ENCODE measurements at regions not wholly inside any gene's neighbourhood (a gene's known extent, or its start where the extent isn't known, plus 50 kb on each side); places are given as distances from the start of the nearest gene placed in this dataset.

DNA sequence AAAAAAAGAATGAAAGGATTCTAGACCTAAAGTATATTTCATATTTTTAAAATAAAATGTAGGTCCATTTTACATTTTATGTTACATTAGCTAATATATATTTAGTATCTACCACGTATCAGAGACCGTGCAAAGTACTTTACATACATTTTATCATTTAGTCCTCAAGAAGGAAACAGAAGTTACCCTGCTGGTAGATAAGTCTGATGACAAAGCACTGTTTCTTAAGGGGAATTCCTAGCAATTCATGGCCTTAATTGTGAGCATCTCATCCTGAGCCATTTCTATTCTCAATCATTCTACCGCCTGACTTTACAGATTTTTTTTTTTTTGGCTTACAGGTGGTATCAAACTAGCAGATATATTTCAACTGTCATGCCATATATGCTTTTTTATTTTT is 367.7 kb downstream of the PRELID2 start:
- Histone ChIP-seq H2AK5ac (ENCODE audit: low read depth, low read length) (no peak overlapping the region), H3K14ac (replicated peaks; ENCODE audit: low read depth, low read length) (no peak overlapping the region), H3K9me1 (ENCODE audit: insufficient read depth, low read length) (no peaks in the 10 kb centered on the region), H3K18ac (ENCODE audit: low read depth, low read length) (no peak overlapping the region), H3K4ac (ENCODE audit: low read depth, low read length) (no peak overlapping the region), H3K4me1 (ENCODE audit: control insufficient read depth, insufficient read depth, low read length) (peaks cover 8% of the 10 kb centered on the region), H2BK5ac (ENCODE audit: low read depth, low read length, poor library complexity, severe bottlenecking) (no peak overlapping the region), H3K23ac (ENCODE audit: low read depth, low read length) (no peak overlapping the region), H3K27me3 (ENCODE audit: control insufficient read depth, insufficient read depth, low read length) (no peaks in the 10 kb centered on the region), H2BK15ac (ENCODE audit: low read depth, low read length) (no peak overlapping the region), H4K91ac (ENCODE audit: insufficient read depth, low read depth, low read length) (no peak overlapping the region), H2AK9ac (replicated peaks; ENCODE audit: low read depth, low read length, poor library complexity) (no peak overlapping the region), H3K79me1 (ENCODE audit: low read depth in 1 of 2, low read length in 2 of 2) (no peaks in the 10 kb centered on the region), H4K20me1 (ENCODE audit: insufficient read depth, low read length) (no peaks in the 10 kb centered on the region), H3K4me2 (ENCODE audit: low read depth, low read length) (no peak overlapping the region), H3K56ac (ENCODE audit: extremely low read depth, insufficient read depth, low read length) (no peak overlapping the region), H3K36me3 (ENCODE audit: control insufficient read depth, insufficient read depth, low read length) (no peaks in the 10 kb centered on the region), H2BK20ac (ENCODE audit: low read depth, low read length) (no peak overlapping the region), H2BK120ac (ENCODE audit: low read depth, low read length) (no peak overlapping the region), H3K27ac (ENCODE audit: insufficient read depth, low read length) (no peak overlapping the region), H4K5ac (ENCODE audit: low read depth, low read length) (no peak overlapping the region), H2AFZ (replicated peaks; ENCODE audit: low read length, poor library complexity) (no peak overlapping the region), H4K8ac (ENCODE audit: low read depth in 2 of 2, low read length in 2 of 2) (no peak overlapping the region), H3K4me3 (ENCODE audit: insufficient read depth, low read depth, low read length) (no peak overlapping the region), H3K9me3 (ENCODE audit: control insufficient read depth, insufficient read depth, low read length) (no peaks in the 10 kb centered on the region), H3K9ac (ENCODE audit: low read depth, low read length) (no peak overlapping the region)
- TF ChIP-seq RFX5 (IDR thresholded peaks at IDR 0.05; ENCODE audit: low read depth, low read length) (no peak), CTCF (conservative IDR thresholded peaks at IDR 0.05; ENCODE audit: low read depth, low read length) (no peak), MAFK (IDR thresholded peaks at IDR 0.05; ENCODE audit: low read depth, low read length) (no peak), MXI1 (IDR thresholded peaks at IDR 0.05; ENCODE audit: borderline replicate concordance, low read depth, low read length) (no peak), CEBPB (IDR thresholded peaks at IDR 0.05; ENCODE audit: low read depth, low read length) (no peak), NFE2L2 (IDR thresholded peaks at IDR 0.05; ENCODE audit: low read depth, low read length) (no peak), CHD1 (IDR thresholded peaks at IDR 0.05; ENCODE audit: low read depth, low read length) (no peak), FOS (IDR thresholded peaks at IDR 0.05; ENCODE audit: low read depth, low read length) (no peak), MAZ (IDR thresholded peaks at IDR 0.05; ENCODE audit: borderline replicate concordance, low read depth, low read length) (no peak), RAD21 (IDR thresholded peaks at IDR 0.05; ENCODE audit: low read length) (no peak)
- TF ChIP-seq, protein P1, sequence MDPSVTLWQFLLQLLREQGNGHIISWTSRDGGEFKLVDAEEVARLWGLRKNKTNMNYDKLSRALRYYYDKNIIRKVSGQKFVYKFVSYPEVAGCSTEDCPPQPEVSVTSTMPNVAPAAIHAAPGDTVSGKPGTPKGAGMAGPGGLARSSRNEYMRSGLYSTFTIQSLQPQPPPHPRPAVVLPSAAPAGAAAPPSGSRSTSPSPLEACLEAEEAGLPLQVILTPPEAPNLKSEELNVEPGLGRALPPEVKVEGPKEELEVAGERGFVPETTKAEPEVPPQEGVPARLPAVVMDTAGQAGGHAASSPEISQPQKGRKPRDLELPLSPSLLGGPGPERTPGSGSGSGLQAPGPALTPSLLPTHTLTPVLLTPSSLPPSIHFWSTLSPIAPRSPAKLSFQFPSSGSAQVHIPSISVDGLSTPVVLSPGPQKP (IDR thresholded peaks at IDR 0.05; ENCODE audit: borderline replicate concordance, low read depth, low read length), result no peak
- DNase-seq (no peak), ATAC-seq (ENCODE audit: low read depth) (no peak)
- POLR2A ChIA-PET (ENCODE audit: unreplicated experiment), result no interaction called here
- BruUV-seq (replicated peaks), result no TSS peak
- intact Hi-C loops (cut with micrococcal nuclease), result no loop called here
- no CpG with 5 or more reads among the region's 3 CpGs for WGBS, 2 experiments (ENCODE audit: extremely low coverage in 2 of 2, insufficient read length in 1 of 2)
- dilution Hi-C loops (cut with HindIII; ENCODE audit: low sequenced_read_pairs, unreplicated experiment), result no loop called here
- in situ Hi-C loops (cut with MboI; ENCODE audit: low sequenced_read_pairs), result no loop called here
- CTCF ChIA-PET, result no interaction called here

Measured in IMR-90 (cell line).